Stimulated activated CD4-positive, alpha-beta T cell treated with anti-CD3 and anti-CD28 coated beads, Interleukin-4, amount 100 ng/mL, for 24 hours (primary cell): ENCODE measurements at regions not wholly inside any gene's neighbourhood (a gene's known extent, or its start where the extent isn't known, plus 50 kb on each side); places are given as distances from the start of the nearest gene placed in this dataset.
"Not testable (repeated sequence)": the region's sequence is repeated elsewhere in the genome, so short reads cannot be mapped to it uniquely, and the experiment has no call there.

ENCODE experiments used
- DNase-seq: peaks from one replicate; pipeline ENCODE4 v3.0.0-alpha.2; 2020

DNA sequence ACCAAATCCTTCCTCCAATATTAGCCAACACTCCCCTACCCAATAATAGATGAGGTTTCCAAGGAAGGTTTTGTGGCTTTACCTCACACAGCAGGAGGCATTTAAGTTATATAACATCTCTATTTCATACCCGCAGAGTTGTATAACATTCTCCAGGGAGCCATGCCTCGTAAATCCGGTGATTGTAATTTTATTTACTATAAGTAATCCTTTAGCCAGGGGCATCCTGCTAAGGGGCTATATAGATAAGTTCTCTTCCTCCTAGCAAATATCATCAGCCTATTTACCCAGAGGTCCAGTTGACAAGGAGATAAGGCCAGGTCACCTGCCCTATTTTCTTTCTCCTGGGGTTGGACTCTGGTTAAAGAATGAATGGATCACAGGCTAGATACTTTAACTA lies 2051.0 kb downstream of the EFNA5 start:
- DNase-seq = no peak

DNA sequence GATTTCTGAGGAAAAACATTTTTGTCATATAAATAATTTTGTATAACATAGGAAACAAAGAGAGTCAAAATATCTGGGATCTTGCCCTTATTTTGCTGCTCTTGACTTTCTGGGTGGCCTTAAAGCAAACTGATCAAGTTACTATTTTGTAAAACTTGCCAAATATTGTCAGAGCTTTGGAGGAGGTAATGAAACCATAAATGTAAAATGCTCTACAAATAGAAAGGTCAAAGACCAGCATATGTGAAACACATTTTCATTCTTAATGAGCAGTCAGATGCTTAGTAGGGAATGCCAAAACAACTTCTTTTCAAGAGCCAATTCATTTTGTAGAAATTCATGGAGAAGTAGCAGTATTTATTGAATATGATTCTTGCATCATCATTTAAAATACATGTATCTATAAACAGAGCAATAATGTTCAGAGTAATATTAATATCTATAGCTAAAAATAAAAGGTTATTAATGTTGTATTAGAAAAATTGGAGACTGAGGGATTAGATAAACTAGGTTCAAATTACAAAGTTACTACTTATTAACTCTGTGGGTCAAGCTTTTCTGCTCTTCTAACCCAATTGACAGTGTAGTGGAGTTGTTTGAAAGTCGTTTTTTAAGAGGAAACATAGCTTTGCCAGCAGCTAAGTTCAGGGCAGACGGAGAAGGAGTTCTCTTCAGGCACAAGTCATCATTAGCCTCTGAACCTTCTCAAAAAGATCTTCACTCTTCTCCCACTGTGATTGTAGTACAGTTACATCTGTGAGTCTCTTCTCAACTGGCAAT lies 2053.1 kb downstream of the EFNA5 start:
- DNase-seq = no peak

DNA sequence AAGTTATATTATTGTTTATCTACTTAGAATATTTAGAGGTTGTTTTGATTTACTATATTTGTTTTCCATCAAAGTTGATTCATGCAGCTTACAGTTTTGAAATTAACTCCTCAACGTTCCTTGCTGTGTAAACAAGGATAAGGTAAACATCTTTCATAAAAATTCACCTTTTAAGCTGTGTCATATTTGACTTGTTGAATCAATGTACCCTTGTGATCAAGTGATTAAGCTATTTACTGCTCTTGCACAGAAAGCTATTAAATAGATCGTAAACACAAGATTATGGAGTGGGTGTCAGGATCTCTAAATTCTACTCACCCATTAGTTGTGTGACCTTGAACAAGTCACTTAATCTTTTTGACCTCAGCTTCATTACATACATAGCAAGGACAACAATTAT lies 2054.0 kb upstream of the NUDT12 start:
- DNase-seq = no peak

DNA sequence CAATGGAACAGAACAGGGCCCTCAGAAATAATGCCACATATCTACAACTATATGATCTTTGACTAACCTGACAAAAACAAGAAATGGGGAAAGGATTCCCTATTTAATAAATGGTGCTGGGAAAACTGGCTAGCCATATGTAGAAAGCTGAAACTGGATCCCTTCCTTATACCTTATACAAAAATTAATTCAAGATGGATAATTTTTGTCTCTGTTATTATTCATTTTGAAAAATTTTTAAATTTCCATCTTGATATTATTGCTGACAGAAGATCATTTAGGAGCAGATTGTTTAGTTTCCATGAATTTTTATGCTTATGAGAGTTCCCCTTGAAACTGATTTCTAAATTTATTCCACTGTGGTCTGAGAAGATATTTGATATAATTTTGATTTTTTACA lies 2039.8 kb upstream of the NUDT12 start:
- not testable (repeated sequence) for DNase-seq

DNA sequence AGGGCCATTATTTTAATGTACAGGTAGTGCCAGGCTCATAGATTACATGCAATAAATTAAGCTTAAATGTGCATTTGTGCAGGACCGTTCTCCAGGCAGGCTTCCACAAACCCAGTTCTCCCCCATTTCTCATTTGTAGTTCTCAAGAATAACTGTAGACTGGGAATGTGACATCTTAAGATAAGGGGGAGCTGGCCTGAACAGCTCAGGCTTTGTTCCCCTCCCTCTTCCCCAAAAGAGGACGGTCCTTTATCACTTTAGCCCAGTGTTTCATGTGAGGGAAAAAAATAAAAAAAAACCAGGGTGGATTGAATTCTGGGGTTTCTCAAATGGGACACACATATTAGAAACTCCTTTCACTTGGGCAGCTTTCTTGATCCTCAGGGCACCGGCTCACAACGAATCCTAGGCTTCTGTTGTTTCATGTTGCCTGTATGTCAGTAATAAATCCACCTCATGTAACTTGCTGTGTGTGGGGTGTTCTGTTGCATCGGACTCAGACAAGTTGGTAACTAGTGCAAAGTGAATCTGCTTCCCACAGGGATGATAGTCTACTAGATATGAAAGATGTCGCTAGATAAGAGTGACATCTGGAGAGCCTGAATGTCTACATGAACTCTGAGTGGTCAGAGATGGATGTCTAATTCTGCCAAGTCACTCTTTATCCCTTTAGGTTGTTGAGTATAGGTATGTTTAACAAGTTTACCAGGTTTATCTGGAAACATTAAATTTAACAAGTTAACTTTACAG lies 2030.6 kb upstream of the NUDT12 start:
- no peak for DNase-seq

DNA sequence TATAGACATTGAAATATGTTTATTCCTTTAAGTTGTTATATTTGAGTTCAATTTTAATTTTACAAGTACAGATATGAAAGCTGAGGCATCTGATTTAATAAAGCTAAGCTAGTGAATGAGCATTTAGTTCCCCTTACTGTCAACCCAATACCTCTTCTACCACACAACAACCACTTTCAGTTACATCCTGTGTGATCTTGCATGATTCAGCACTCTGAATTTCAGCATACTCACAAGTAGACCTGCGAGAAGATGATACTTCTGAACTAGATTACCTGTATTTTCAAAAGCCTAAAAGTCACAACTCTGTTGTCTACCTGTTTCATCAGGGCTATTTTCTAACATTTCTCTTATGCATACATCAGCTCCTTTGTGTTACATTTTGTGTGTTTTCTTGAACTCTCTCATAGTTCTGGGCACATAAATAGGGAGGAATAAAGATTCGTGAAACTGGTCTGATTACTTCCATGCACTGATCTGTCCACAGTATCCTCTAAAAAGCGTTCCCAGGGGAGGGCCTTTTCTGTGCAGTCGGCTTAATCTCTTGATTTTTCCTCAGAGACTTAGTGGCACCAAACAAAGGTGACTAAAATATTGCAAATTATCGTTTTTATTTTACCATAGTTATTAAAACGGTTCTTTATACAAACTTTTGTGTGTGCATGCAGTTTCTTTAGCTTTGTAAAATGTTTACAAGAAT lies 2025.5 kb upstream of the NUDT12 start:
- DNase-seq = no peak

DNA sequence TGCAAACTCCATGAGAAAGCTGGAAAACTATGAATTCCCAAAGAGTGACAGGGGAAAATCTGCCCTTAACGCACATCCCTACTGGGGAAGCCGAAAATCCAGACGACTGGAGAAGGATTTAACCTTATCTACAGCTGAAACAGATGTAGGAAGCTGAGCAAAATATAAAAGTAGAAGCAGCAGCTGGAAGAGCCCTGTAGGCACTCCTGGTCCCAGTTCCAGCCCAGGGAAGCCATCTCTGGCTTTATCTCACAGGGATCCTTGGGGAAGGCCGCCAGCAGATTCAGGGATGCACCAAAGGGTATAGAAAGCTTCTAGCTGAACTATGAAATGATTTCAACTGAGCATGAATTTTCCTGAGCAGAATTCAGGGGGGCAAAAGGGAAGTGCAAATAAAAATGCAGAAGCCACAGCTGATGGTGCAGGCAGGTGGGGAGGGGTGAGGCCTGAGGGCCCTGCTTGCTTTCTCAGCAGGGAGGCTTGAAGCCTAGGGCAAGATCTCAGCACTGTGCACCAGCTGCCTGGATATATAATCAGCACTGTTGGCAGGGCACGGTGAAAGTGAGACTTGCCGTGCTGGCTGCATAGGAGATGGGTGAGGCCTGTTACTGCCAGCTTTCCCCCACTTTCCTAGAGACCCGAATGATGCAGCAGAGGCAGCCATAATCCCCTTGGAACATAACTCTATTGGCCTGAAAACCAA lies 2019.5 kb upstream of the NUDT12 start:
- DNase-seq = no peak

DNA sequence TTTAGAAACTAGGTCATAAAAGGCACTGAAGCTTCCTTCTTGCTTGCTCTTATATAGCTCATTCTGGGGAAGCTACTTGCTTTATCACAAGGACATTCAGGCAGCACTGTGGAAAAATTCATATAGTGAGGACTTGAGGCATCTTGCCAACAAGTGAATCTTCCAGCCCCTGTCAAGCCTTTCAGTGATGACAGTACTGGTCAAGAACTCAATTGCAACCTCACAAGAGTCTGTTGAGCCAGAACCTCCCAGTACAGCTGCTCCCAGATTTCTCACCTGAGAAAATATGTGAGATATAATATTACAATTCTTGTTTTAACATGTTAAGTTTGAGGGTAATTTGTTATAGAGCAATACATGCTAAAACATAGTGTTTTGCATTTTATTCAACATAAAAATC lies 2011.0 kb upstream of the NUDT12 start:
- DNase-seq = no peak

DNA sequence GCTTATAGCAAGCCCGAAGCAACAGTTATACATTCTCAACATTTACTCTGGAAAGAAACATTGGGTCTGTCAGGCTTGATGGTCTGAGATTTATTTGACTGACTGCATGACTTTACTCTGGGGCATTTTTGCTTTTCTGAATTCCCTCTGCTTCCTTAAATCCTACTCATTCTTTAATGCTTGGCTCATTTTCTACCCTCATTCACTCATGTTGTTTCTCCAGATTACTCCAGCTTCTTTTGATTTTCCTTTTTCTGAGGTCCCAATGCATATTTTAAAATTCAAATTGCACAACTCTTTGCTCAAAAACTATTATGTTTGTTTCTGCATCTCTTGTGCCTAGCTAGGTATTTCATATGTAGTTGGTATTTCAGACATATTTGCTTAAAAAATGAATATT lies 2002.9 kb upstream of the NUDT12 start:
- no peak for DNase-seq

DNA sequence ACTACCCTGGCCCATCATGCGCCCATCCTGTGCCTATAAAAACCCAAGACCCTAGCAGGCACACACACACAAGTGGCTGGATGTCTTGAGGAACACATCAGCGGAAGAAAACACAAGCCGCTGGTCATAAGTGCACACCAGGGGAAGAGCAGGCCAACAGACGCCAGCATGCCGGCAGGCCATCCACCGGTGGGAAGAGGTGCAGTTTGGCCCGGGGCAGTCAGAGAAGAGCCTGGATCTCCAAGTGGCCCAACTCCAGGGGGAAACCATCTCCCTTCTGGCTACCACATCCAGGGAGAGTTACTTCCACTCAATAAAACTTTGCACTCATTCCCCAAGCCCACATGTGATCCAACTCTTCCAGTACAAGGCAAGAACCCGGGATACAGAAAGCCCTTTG lies 2001.3 kb upstream of the NUDT12 start:
- DNase-seq = no peak

DNA sequence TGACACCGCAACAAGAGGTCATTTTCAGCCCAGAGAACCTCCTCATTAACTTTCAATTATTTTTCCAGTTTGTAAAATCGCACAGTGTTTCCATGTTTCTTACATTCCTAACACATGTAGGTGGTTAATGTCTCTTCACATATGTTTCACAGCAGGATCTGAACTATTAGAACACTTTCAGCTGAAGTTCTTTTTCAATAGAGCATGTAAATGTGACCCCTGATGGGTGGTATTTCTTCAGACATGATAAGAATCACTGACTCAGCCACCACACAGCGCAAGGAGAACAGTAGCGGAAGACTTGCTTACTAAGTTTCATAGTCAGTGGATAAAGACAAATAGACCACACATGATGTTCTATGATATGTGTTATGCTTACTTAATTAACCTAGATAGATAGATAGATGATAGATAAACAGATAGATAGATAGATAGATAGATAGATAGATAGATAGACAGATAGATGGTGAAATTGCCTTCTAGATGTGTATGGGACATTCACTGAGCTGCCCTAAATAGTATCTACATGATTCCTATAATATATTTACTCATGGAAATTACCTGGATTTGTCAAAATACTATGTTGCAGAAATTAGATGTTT lies 1992.1 kb upstream of the NUDT12 start:
- no peak for DNase-seq

DNA sequence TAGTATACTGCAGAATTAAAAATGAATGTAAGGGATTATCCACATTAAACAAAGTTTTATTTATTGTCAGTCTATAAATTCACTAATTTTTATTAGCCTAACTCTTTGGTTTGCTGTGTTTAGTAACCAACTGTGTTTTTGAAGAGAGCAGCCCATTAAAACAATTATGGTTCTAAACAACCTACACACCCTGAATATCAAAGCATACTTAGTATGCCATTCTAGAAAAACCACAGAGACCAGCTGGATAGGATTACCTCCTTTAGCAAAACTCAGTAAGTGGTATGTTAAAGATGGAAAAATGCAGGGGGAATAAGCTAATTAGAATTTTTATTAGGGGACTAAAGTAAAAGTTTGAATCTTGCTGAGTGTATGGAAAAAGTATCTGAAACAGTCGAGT lies 1981.7 kb upstream of the NUDT12 start:
- no peak for DNase-seq

DNA sequence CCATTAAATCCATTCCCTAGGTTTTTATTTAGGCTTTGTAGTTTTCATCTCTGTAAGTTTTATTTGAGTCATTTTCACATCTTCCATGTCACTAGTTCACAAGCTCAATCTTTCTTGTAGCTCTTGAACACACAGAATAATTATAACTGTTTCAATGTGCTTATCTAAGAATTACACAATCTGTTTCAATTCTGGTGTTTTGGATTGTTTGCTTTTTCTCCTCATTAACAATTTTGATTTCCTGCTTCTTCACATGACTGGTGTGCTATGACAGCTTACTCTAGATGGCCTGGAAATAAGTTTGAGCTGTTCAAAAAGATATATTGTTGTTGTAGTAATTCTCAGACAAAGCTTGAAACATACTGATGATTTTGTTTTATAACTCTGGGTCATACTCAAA lies 1974.1 kb upstream of the NUDT12 start:
- no peak for DNase-seq

DNA sequence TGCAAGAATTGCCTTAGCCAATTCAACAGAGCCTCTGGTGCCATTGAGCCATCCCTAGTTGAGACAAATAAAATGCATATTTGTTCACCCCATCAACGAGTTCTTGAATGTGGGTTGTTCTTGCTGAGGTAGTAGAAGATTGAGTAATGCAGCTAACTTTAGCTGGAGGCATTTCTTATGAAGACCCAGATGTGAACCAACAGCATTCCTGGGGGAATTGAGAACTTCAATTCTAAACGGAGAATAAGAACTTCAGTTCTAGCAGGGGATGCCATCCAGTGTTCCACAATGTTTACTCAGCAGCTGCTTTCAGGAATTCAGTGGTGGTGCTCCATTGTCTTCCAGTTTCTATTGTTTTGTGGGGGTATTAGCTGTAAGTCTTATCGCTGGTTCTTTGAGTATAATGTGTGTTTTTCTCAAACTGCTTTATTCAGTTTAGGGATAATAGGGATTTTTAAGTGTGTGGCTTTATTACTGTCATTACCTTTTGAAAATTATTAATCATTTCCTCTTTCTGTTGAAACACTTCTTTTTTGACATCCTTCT lies 1968.2 kb upstream of the NUDT12 start:
- DNase-seq = no peak

DNA sequence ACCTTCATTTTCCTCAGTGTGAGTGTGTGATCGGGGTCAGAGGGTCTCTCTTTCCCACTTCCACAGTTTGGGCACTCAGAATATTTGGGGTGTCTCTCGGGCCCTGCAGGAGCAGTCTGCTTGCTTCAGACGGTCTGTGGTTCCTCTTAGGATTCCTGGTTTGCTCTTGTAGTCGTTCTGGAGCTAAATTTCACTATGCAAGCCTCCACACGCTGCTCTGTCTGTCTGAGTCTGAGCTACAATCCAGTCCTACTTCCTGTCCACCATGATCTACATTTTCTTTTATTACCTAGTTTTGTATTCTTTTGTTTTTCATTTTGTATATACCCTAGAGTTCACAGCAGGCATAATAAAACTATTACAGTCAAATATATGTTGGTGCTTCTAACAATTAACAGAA lies 1967.3 kb upstream of the NUDT12 start:
- no peak for DNase-seq

DNA sequence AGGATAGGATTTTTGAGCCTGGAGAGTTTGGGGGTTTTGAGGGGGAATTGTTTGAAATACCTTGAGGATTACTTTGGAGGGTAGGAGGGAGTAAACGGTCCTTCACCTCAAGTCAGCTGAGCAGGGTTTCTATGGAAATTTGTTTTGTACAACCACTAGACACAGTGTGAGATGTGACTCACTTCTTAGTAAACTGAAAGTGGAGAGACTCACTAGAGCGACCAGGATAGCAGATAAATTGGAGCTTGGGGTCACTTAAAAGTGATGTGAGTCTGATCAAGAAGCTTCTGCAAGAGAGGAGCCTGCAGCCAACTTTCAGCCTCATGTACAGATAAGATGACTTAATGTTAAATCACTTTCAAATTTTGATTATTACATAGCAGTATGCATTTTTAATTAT lies 1945.9 kb upstream of the NUDT12 start:
- DNase-seq = no peak

DNA sequence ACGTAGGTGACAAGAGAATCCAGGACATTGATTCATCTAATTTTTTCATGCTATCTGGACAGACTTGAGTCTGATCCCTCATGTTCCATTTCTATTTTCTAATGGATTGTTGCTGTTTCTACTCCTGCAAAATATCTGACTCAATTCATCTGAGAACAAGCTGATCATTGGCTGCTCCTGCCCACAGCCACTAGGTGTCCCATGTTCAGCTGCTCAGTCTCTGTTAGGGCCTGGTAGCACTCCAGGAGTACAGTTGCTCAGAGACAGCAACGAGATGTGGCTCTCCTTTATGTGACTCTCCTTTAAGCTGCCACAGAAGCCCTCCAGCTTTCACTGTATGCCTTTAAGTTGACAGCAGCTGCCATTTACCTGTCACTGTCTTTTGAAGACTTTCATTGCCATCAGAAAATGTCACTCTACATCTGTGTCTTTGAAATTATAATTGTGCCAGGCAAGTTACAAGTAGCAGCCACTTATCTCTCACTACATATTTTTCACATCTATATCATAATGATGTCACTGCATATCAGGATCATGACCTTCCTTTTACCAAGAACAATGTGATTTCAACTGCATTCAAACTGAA lies 1944.2 kb upstream of the NUDT12 start:
- DNase-seq = no peak

DNA sequence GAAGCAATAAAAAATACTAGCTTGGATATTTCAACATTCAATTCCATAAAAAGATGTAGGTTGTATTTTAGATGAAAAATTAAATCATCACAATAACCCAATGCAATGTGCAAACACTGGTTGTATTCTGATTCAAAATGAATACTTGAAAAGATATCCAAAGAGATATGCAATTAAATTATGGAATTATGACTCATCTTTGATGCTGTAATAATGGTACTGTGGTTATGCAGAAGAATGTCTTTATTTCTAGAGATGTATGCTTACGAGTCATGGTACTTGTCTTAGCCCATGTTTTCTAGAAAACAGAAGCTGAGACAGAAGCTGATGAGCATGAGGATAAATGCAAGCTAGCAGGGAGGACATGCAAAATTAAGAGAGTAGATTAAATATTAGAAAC lies 1941.4 kb upstream of the NUDT12 start:
- no peak for DNase-seq

DNA sequence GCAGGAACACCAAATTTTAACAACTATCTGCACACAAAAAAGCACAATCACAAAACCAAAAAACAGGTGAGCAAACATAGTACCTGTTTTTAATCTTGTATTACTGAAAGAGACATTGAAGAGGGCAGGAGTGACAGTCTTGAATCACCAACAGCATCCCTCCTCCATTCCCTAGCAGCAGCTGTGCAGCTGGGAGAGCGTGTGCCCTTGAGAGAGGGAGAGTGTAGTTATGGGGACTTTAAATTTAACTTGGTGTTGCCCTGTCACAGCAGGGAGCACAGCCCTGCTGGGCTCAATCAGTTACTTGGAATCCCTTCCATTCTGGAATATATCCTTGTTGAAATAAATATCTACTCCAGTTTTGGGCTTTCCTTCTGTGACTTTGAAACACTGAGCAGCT lies 1938.7 kb upstream of the NUDT12 start:
- DNase-seq = no peak

DNA sequence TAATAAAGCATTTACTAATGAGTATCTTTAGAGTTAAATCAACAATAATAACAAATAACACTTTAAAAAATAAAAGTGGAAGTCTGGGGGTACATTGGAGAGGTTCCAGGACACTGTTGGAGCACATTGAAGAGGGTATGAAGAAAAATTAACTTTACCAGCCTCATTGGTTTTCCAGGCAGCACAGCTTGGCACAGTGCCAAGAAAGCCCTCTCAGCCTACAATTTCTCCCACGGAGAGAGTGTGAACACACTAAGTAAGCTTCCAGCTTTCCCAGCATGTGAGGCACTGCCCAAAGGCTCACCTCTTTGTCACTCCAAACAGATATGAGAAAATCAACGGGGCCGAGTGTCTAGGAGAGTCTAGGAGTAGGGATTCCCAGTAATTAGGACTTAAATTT lies 1912.8 kb upstream of the NUDT12 start:
- DNase-seq = no peak

DNA sequence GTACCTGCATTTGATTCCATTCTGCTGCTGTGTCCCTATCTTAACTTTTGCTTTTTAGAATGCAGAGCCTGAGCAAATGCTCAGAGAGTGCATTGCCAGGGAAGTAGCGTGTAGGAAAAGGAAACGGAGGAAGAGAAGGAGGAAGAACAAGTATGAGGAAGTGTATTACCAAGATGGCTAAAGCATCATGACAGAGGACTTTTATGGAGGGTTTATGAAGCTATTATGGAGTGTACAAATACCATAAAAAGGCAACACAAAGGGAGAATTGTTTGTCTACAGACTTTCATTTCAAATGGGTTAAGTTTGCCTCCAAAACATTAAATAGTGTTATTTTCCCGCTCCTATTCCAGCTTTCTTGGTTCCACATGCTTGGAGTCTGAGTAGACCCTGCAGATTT lies 1899.8 kb upstream of the NUDT12 start:
- no peak for DNase-seq

DNA sequence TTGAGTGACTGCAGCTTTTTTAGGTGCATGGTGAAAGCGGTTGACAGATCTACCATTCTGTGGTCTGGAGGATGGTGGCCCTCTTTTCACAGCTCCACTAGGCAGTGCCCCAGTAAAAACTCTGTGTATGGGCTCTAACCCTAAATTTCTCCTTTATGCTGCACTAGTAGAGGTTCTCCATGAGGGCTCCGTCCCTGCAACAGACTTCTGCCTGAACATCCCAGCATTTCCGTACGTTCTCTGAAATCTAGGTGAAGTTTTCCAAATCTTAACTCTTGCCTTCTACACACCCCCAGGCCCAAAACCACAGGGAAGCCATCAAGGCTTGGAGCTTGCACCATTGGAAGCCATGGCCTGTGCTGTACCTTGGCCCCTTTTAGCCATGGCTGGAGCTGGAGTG lies 1898.1 kb upstream of the NUDT12 start:
- DNase-seq = no peak
